Astrocyte (in vitro differentiated cells and primary cell): ENCODE measurements at regions not wholly inside any gene's neighbourhood (a gene's known extent, or its start where the extent isn't known, plus 50 kb on each side); places are given as distances from the start of the nearest gene placed in this dataset.

Experiments used
- EZH2 ChIP-seq: IDR thresholded peaks from 2 replicates; pipeline ENCODE4 v1.6.1; 2012; ENCODE audit warnings: mild to moderate bottlenecking, low read length, inconsistent platforms; ENCODE audit not compliant: insufficient read depth
- TF ChIP-seq, protein P1 (sequence below): IDR thresholded peaks from 2 replicates; pipeline ENCODE4 v1.5.1; 2011; ENCODE audit warnings: low read depth, mild to moderate bottlenecking, inconsistent platforms, low read length, moderate library complexity; ENCODE audit not compliant: insufficient read depth

DNA sequence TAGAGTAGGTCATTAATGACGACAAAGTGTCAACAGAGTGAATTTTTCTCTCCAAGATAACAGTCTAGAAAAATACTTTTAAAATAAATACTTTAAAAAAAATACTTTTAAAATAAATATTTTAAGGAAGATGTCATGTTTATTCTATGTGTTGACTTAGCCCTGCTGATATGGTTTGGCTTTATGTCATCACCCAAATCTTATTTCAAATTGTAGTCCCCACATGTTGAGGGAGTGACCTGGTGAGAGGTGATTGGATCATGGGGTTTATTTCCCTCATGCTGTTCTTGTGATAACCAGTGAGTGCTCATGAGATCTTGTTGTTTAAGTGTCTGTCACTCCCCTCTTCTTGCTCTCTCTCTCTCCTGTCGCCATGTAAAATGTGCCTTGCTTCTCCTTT lies 754.9 kb upstream of the SLIT2 start:
- TF ChIP-seq, protein P1, sequence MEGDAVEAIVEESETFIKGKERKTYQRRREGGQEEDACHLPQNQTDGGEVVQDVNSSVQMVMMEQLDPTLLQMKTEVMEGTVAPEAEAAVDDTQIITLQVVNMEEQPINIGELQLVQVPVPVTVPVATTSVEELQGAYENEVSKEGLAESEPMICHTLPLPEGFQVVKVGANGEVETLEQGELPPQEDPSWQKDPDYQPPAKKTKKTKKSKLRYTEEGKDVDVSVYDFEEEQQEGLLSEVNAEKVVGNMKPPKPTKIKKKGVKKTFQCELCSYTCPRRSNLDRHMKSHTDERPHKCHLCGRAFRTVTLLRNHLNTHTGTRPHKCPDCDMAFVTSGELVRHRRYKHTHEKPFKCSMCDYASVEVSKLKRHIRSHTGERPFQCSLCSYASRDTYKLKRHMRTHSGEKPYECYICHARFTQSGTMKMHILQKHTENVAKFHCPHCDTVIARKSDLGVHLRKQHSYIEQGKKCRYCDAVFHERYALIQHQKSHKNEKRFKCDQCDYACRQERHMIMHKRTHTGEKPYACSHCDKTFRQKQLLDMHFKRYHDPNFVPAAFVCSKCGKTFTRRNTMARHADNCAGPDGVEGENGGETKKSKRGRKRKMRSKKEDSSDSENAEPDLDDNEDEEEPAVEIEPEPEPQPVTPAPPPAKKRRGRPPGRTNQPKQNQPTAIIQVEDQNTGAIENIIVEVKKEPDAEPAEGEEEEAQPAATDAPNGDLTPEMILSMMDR: no peak
- TF ChIP-seq EZH2: no peak
